ENCODE measurements at regions not wholly inside any gene's neighbourhood (a gene's known extent, or its start where the extent isn't known, plus 50 kb on each side); places are given as distances from the start of the nearest gene placed in this dataset.

GRCh38 chr7:54615-55014 is 137.8 kb upstream of the FAM20C start:
- H3K27me3 ChIP-seq (ENCODE audit: control insufficient read depth, insufficient read depth, low read length), result peaks cover 48% of the 10 kb centered on the region
- no peak for TF ChIP-seq POLR2A (IDR thresholded peaks at IDR 0.05; ENCODE audit: low read depth, low read length)
- H2BK5ac ChIP-seq (ENCODE audit: low read depth, low read length, poor library complexity, severe bottlenecking), result no peak overlapping the region
- H3K27ac ChIP-seq (ENCODE audit: insufficient read depth, low read length), result no peak overlapping the region
- no peak for ATAC-seq (ENCODE audit: low read depth)
- H2AK5ac ChIP-seq (ENCODE audit: low read depth, low read length), result no peak overlapping the region
- no peak overlapping the region for H3K4me2 ChIP-seq (ENCODE audit: low read depth, low read length)
- H4K8ac ChIP-seq (ENCODE audit: low read depth in 2 of 2, low read length in 2 of 2), result no peak overlapping the region
- no peaks in the 10 kb centered on the region for H3K4me1 ChIP-seq (ENCODE audit: control insufficient read depth, insufficient read depth, low read length)
- in situ Hi-C loops (cut with MboI; ENCODE audit: low sequenced_read_pairs) (no loop called here), dilution Hi-C loops (cut with HindIII; ENCODE audit: low sequenced_read_pairs, unreplicated experiment) (no loop called here), intact Hi-C loops (cut with micrococcal nuclease) (no loop called here)
- 45% methylated on average over 3 of the region's 6 CpGs; no CpG with 5 or more reads in 1 of the 2 experiments for WGBS, 2 experiments (ENCODE audit: extremely low coverage in 2 of 2, insufficient read length in 1 of 2)
- H3K36me3 ChIP-seq (ENCODE audit: control insufficient read depth, insufficient read depth, low read length), result no peaks in the 10 kb centered on the region
- no peak overlapping the region for H3K4ac ChIP-seq (ENCODE audit: low read depth, low read length)
- H4K5ac ChIP-seq (ENCODE audit: low read depth, low read length), result no peak overlapping the region
- CTCF ChIA-PET, result no interaction called here
- no peak overlapping the region for H3K4me3 ChIP-seq (ENCODE audit: insufficient read depth, low read depth, low read length)
- H3K56ac ChIP-seq (ENCODE audit: extremely low read depth, insufficient read depth, low read length), result no peak overlapping the region
- H3K9me1 ChIP-seq (ENCODE audit: insufficient read depth, low read length), result no peaks in the 10 kb centered on the region
- H3K9ac ChIP-seq (ENCODE audit: low read depth, low read length), result no peak overlapping the region
- no peak overlapping the region for H2BK120ac ChIP-seq (ENCODE audit: low read depth, low read length)
- H2BK15ac ChIP-seq (ENCODE audit: low read depth, low read length), result no peak overlapping the region
- POLR2A ChIA-PET (ENCODE audit: unreplicated experiment), result no interaction called here
- BruUV-seq (replicated peaks), result no TSS peak
- peaks cover 4% of the 10 kb centered on the region for H3K9me3 ChIP-seq (ENCODE audit: control insufficient read depth, insufficient read depth, low read length)
- no peak overlapping the region for H4K91ac ChIP-seq (ENCODE audit: insufficient read depth, low read depth, low read length)
- no peak overlapping the region for H2BK20ac ChIP-seq (ENCODE audit: low read depth, low read length)
- no peak overlapping the region for H3K14ac ChIP-seq (replicated peaks; ENCODE audit: low read depth, low read length)
- no peaks in the 10 kb centered on the region for H4K20me1 ChIP-seq (ENCODE audit: insufficient read depth, low read length)
- H3K23ac ChIP-seq (ENCODE audit: low read depth, low read length), result no peak overlapping the region
- no peaks in the 10 kb centered on the region for H3K79me1 ChIP-seq (ENCODE audit: low read depth in 1 of 2, low read length in 2 of 2)
- no peak overlapping the region for H2AFZ ChIP-seq (replicated peaks; ENCODE audit: low read length, poor library complexity)
- no peak overlapping the region for H3K18ac ChIP-seq (ENCODE audit: low read depth, low read length)
- H2AK9ac ChIP-seq (replicated peaks; ENCODE audit: low read depth, low read length, poor library complexity), result no peak overlapping the region
- no peak for DNase-seq

All from IMR-90 (cell line).